Stimulated activated CD8-positive, alpha-beta memory T cell treated with anti-CD3 and anti-CD28 coated beads, Interleukin-12 subunit alpha, Interleukin-12 subunit beta, amount 100 ng/mL, for 24 hours (primary cell): ENCODE measurements at regions not wholly inside any gene's neighbourhood (a gene's known extent, or its start where the extent isn't known, plus 50 kb on each side); places are given as distances from the start of the nearest gene placed in this dataset.

Source experiments
- DNase-seq: peaks from one replicate; pipeline ENCODE4 v3.0.0-alpha.2; 2020; ENCODE audit errors: extremely low read depth

DNA sequence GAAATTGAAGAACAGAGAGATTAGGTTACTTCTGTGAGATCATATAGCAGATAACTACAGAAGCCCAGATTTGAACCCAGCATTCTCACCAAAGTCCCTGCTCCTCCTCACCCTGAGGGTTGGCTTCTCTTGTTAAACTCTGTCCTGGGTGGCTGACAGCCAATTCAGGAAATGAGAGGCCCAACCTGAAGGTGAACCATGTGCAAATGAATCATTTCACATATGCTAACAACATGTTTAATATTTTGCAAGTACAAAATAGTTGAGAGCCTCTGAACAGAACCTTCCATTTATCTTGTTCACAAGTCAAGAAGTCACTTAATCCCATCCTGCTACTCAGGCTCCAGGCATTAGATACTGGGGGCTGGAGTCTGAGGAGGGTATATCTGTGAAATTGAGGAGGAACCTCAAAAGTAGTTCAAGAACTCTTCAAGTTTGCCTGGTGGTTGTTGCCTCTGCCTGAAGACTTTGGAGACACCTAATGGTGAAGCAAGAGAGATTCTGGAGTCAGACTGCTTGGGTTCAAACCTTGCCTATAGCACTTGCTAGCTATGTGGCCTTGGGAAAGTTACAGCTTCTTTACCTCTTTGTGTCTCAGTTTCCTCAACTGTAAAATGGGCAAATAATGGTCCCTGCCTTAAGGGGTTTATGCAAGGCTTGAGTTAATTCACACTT is 564.0 kb downstream of the PSAT1 start:
- no peak for DNase-seq

DNA sequence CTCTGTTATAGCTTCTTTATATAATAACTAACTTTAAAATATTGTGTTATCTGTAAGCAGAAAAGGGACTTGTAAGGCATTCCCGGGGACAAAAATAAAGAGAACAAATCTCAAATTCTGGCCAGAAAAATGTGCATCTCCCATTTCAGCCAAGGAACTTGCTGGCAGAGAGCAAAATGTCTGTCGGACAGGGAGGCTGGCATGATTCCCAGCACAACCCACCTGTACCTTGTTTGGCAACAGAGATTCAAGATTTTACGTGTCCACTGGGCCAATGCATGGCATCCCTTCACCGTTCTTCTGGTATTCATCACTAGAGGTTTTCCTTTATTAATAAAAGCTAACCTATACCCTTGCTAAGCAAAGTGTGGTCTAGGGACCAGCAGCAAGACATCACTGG is 566.6 kb downstream of the PSAT1 start:
- no peak for DNase-seq

DNA sequence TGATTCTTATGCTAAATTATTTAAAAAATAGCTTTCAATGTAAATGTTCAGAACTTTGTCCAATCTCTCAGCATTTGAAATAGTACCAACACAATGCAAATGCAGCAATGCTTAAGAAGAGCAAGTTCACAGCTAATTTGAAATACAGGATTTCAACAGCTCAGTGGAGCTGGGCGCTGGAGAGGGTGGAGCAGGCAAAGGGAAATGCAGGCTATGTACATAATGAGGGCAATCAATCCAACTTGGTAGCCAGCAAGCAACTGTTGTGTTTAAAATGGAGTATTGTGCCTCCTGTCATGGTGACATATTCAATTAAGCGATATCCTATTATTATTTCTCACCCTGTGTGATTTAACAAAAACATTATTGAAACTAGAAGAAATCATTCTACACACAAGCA is 568.8 kb downstream of the PSAT1 start:
- no peak for DNase-seq

DNA sequence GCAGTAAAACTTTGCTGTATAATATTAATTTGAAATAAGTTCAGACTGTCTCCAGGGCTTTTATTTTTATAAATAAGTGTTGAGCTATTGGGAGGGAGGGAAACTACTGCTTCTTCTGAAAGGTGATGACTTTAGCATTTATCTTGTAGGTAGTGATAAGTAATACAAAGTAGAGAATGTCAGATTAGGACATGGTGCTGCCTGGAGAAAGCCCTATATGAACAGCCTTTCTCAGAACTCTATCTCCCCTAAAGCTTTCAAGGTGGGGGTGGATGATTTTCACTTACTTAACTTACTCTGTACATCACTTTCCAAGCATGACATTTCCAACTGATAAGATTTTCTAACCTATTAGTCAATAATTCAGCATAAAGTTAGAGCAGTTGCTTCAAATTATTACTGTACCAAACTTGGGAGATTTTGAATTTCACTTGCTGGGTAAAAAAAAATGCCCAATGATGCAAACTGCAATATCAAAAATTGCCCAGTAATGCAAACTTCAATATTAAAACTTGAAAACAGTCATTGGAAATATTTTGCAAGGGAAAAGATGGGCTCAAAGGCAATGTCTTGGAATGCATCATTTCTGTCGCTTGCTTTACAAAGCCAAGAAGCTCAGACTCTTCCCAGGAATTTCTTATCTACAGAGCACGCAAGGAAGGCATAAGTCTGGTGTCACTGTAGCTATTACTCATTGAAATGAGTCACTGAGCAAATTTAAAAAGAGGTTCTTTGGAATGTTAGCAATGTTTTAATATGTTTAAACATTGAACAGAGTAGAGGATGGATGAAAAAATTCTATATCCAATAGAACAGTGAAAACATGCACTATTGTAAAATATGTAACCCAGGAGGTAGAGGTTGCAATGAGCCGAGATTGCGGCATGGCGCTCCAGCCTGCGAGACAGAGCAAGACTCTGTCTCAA is 569.5 kb downstream of the PSAT1 start:
- no peak for DNase-seq

GRCh38 chr9:78871086-78871451 is 574.1 kb downstream of the PSAT1 start:
- DNase-seq = no peak

DNA sequence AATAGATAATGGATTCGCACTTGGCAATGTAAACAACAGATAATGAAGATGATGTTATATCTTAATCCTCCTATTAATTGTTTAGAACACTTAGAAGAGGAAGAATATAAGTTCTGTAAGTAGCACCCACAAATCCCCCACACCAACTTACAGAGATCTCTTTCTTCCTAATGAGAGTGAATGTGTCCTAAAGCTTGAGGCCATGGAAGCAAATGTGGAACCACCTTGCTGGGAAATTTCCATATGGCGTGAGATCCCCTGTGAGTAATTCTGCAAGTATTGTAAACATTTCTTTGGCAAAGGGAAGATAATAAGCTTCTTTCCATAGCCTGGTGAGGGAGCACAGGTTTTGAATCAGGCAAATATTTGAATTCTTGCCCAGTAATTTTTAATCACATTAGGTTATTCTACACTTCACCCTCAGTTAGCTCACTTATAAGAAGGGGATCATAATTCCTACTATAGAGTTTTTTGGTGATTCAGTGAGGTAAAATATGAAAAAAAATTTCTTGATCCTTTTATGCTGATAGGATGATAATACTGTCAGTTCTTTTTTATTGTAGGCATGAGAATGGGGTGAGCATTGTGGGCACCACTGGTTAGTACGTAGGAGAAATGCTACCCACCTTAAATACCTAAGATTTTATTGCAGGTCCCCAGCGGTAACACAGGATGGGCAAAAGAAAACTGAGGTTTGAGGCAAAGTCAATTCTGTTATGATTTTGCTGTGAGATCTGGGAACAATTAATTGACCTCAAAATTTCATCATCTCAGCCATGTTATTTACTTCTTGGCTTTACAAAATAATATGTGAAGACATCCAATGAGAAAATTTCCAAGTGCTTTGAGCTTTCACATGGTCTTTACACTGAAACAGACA is 574.8 kb downstream of the PSAT1 start:
- no peak for DNase-seq

GRCh38 chr9:78874061-78874460 is 577.1 kb downstream of the PSAT1 start:
- no peak for DNase-seq

DNA sequence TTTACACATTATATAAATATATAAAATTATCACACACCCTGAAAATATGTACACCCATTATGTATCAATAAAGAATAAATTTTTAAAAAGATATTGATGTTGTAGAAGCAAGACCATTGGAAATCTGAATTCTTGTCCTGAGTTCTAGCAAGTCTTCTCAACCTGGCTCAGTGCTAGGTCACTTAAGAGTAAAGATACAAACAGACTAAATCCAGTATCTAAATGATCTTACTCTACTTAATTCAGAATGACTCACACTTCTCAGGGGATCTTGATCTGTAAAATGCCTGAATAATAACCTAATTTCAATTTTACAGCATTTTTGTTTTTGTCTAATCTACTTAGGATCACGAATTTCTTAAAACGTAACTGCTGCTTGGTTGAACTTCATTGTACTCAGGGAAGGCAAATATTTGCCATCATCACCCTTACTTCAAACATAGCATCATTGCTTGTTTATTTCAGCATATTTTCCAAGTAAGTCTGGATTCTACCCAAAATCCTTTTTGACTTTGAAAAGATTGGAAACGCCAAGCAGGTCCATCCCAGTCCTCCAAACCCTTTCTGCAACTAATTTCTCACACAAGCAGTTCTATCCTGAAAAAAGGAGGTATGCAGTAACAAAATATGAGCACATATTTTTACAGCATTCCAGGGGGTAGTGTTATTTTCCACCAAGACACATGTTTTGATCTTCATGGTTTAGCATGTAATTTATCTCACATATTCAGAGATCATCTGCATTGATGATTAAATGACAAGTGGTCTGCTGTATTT is 582.6 kb downstream of the PSAT1 start:
- no peak for DNase-seq

DNA sequence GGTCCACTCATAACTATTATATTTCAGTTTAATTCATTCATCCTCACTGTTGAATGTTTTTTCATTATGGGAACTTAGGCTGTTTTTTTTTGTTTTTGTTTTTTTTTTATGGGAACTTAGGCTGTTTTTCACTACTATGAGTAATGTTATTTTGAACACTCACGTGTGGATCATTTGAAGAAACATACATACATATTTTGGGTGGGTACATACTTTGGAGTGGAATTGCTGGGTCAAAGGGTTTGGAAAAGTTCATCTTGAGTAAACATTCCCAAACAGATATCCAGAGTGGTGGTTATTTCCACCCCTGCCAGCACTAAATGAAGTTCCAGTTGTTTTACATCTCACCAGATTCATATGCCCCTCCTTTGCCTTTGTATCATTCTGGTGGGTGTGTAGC is 584.4 kb downstream of the PSAT1 start:
- no peak for DNase-seq

GRCh38 chr9:78882481-78882880 is 585.6 kb downstream of the PSAT1 start:
- DNase-seq = no peak

DNA sequence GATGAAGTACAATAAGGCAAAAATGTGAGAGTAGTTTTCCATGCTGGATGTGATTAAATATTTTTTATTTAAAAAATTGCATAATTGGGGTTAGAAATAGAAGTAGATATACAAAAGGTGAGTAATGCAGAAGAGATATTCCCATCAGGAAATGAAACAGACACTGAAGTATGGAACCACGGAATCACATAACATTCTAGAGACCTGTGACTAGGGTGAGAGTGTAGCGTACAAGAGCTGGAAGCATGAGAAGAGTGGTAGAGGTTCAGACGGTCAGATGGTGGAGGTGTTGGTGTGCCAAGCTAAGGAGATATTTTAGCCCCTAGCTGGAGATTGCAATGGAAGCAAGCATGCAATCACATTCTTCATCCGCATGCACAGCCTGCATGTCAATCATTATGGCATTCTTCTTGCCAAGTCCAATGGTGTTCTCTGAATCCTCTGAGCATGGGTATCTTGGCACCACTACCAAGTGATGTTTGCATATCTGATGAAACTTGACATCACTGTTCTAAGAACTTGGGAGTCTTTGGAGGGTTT is 587.8 kb downstream of the PSAT1 start:
- DNase-seq = no peak

GRCh38 chr9:78892182-78892581 is 595.3 kb downstream of the PSAT1 start:
- DNase-seq = no peak

DNA sequence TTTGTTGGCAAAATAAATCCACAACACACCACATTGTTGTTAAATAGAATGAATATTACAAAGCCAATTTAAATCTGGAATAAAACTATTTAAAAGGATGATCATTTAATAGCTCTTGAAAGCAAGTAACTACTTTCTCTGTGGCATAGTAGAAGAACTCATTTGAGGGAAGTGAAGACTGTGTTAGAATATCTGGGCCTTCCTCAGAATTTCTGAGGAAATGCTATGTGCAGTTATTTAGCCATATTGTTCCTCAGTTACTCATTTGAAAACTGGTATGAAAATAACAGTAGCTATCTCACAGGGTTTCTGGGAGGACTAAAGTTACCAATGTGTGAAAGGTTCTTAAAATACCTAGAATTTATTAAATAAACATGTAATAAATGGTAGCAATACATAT is 595.8 kb downstream of the PSAT1 start:
- DNase-seq = no peak

DNA sequence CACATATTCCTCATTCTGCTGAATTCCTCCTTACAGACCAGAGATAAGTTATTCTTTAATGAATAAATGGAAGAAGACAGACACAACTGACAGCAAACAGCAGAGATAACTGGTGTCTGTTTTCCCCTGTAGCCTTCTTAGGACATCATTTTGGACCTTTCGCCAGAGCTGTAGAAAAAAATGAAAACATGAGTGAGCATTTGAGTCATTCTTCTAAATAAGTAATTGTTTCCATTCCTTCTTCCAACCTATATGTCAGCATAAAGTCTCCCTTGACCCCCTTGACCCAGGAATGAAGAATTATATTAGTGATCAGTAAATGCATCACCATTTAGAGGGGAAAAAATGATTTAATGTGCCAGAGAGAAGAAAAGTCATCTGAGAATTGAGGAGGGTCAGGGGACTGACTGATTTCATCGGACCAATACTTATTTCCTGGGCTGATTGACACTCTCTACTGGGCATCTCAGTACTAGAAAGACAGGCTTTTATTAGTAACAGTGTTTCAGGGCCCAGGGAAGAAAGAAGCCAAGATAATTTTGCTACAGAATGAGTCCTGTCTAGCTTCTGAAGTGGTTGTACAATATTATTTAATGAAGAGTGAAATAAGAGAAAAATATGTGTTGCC is 597.0 kb downstream of the PSAT1 start:
- DNase-seq = no peak

DNA sequence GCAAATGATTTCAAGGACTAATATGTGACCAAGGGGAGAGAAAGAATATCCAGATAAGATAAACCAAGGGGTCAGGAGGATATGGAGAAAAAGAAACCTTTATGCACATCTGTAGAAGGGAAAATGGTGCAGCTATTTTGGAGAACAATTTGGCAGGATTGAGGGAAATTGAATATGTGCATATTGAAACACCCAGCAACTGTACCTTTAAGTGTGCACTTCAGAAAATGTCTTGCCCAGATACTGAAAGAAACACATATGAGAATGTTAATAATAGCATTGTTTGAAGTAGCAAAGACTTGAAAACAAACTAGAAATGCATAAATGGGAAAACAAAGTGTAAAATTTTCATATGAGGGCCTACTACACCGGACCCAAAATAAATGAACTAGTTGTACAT is 599.6 kb downstream of the PSAT1 start:
- no peak for DNase-seq

DNA sequence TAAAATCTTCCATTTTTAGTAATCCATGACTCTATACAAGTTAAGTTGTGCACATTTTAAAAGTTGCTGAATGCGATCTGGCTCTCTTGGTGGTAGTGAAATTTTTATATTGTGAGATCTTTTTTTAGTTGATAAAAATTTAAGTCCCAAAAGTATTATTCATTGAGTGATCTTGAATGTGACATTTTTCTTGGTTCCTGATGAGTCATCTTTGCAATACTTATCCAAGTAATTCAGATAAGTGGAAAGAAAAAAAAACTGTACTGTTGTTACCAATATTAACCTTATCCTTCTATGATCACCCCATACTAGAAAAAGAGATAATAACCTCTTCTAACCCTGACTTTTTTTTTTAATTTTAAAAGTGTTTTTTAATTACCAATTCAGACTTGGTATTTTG is 601.3 kb downstream of the PSAT1 start:
- DNase-seq = no peak

DNA sequence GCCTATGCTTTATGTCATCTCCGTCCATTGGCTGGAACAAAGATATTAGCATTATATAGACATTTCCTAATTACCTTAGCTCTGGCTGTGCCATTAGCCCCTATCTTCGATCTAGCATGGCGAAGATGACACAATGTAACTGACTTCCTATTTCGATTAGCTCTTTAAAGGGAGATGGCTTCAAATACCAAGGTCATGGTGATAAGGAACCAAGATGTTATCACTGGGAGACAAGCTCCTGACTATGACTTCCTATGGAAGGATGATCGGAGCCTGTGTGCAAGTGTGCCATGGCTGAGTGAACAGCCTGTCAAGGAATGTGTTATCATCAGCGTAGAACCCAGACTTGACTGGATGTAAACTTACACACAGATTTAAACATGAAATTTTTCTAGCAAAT is 602.1 kb downstream of the PSAT1 start:
- DNase-seq = no peak

GRCh38 chr9:78900500-78900899 is 603.6 kb downstream of the PSAT1 start:
- no peak for DNase-seq

DNA sequence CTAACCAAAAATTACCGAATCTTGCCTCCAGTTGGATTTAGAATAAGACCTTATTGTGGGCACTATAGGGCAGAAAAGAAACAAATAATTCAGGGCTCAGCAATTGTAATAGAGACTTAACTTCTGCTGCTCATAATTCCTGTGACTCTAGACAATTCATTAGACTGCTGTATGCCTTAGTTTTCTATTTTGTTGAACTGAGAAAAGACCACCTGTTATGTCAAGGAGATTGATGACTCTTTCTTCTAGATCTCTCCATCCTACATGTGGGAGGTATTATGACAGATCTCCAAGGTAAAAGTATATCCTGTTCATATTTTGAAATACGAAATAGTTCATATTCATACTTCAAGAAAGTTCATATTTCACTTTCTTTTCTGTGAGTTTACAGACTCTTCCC is 605.1 kb downstream of the PSAT1 start:
- no peak for DNase-seq

DNA sequence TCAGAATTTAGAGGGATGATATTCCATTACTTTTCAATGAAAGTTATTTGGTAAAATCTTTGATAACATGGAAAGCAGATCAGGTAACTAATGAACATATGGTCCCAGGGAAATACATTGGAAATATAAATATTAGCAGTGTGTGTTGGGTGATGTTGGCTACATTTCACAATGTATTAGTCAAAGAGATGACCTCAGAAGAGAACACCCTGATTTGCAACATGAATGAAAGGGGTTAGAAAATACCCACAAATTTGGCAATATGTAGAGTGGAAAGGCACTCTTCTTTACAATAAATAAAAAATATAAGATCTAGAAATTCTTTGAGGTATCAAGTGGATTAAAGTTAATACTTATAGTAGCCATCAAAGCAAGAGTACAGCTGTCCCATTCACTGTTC is 606.7 kb downstream of the PSAT1 start:
- DNase-seq = no peak

DNA sequence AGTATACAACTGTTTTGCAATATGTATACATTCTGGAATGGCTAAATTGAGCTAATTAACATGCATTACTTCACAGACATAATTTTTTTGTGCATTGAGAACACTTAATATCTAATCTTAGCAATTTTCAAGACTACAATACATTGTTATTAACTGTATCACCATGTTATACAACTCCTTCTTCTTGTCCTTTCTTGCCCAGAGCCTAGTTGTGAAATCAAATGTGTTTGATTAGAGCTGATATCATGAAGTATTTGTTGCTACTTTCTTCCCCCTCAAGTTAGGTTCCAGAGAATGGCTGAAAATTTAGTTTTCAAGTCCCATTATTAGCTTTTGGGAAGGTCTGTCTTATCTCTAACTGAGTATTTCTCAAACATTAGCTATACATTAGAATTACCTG is 607.8 kb downstream of the PSAT1 start:
- DNase-seq = no peak
